Colonic mucosa (tissue), 4 donors: ENCODE measurements at regions not wholly inside any gene's neighbourhood (a gene's known extent, or its start where the extent isn't known, plus 50 kb on each side); places are given as distances from the start of the nearest gene placed in this dataset.

Experiments
- DNase-seq: peaks from one replicate; pipeline ENCODE4 v3.0.0-alpha.2; 2020
- H3K27ac ChIP-seq: fragments of 200-600 bp; one replicate; pipeline ENCODE4 v1.8.0; 2021
- H3K27me3 ChIP-seq: fragments of 200-600 bp; one replicate; pipeline ENCODE4 v1.8.0; 2021
- H3K36me3 ChIP-seq: fragments of 200-600 bp; one replicate; pipeline ENCODE4 v1.8.0; 2021
- H3K4me1 ChIP-seq: fragments of 200-600 bp; one replicate; pipeline ENCODE4 v1.8.0; 2021; ENCODE audit warnings: mild to moderate bottlenecking
- H3K4me3 ChIP-seq: fragments of 200-600 bp; one replicate; pipeline ENCODE4 v1.8.0; 2021
- H3K9ac ChIP-seq, 2 donors: one replicate each; pipeline ENCODE4 v1.7.0; 2013; ENCODE audit warnings: control low read depth in 2 of 2, low read depth in 2 of 2, low read length in 2 of 2
- H3K9me3 ChIP-seq: fragments of 200-600 bp; one replicate; pipeline ENCODE4 v1.8.0; 2021
- CTCF ChIP-seq: fragments of 200-600 bp; IDR thresholded peaks from one replicate; pipeline ENCODE4 v1.8.0; 2022; ENCODE audit warnings: antibody characterized with exemption, mild to moderate bottlenecking
- intact Hi-C: fragments of 100-400 bp; cut with DNase I; formaldehyde crosslinking; loops from one replicate; pipeline ENCODE4 v1.14.1; 2022
- donor health status: healthy.
- donor health status: DM: no; HTN: no; CAD: no.
- donor health status: DM: no; HTN: no; CAD: no.

GRCh38 chr2:220619525-220620220 is 952.4 kb downstream of the EPHA4 start:
- Histone ChIP-seq H3K4me1 (no peaks in the 10 kb centered on the region), H3K27me3 (no peaks in the 10 kb centered on the region), H3K4me3 (no peak overlapping the region), H3K36me3 (no peaks in the 10 kb centered on the region), H3K27ac (no peak overlapping the region), H3K9ac (no peak overlapping the region), H3K9me3 (no peaks in the 10 kb centered on the region)
- peak; percentile 17 for DNase-seq
- no peak for TF ChIP-seq CTCF
- intact Hi-C loops = no loop called here

- TF ChIP-seq CTCF = no peak
- H3K9ac ChIP-seq = no peak overlapping the region
- no peak overlapping the region for H3K4me3 ChIP-seq
- H3K4me1 ChIP-seq = no peaks in the 10 kb centered on the region
- H3K27ac ChIP-seq = no peak overlapping the region
- no peaks in the 10 kb centered on the region for H3K36me3 ChIP-seq
- intact Hi-C loops = no loop called here
- H3K9me3 ChIP-seq = no peaks in the 10 kb centered on the region
- H3K27me3 ChIP-seq = no peaks in the 10 kb centered on the region
- no peak for DNase-seq
Measured at GRCh38 chr2:220626603-220627002, 945.5 kb downstream of the EPHA4 start.

- H3K4me3 ChIP-seq = no peak overlapping the region
- no peak overlapping the region for H3K27ac ChIP-seq
- no peak overlapping the region for H3K9ac ChIP-seq
- H3K9me3 ChIP-seq = no peaks in the 10 kb centered on the region
- H3K36me3 ChIP-seq = no peaks in the 10 kb centered on the region
- no peaks in the 10 kb centered on the region for H3K4me1 ChIP-seq
- DNase-seq = no peak
- no peak for TF ChIP-seq CTCF
- no peaks in the 10 kb centered on the region for H3K27me3 ChIP-seq
- intact Hi-C loops = no loop called here
Measured at GRCh38 chr2:220628252-220628651, 943.9 kb downstream of the EPHA4 start.

GRCh38 chr2:220641137-220641536 is 931.0 kb downstream of the EPHA4 start:
- TF ChIP-seq CTCF = no peak
- Histone ChIP-seq H3K4me1 (no peaks in the 10 kb centered on the region), H3K27me3 (no peaks in the 10 kb centered on the region), H3K4me3 (no peak overlapping the region), H3K9ac (no peak overlapping the region), H3K36me3 (no peaks in the 10 kb centered on the region), H3K27ac (no peak overlapping the region), H3K9me3 (no peaks in the 10 kb centered on the region)
- intact Hi-C loops = no loop called here
- DNase-seq = no peak

- DNase-seq = no peak
- H3K36me3 ChIP-seq = no peaks in the 10 kb centered on the region
- intact Hi-C loops = no loop called here
- no peak overlapping the region for H3K27ac ChIP-seq
- no peaks in the 10 kb centered on the region for H3K9me3 ChIP-seq
- H3K4me1 ChIP-seq = no peaks in the 10 kb centered on the region
- H3K9ac ChIP-seq = no peak overlapping the region
- no peak for TF ChIP-seq CTCF
- no peak overlapping the region for H3K4me3 ChIP-seq
- no peaks in the 10 kb centered on the region for H3K27me3 ChIP-seq
Measured at GRCh38 chr2:220646424-220646823, 925.7 kb downstream of the EPHA4 start.
